ENCODE measurements at regions not wholly inside any gene's neighbourhood (a gene's known extent, or its start where the extent isn't known, plus 50 kb on each side); places are given as distances from the start of the nearest gene placed in this dataset.

DNA sequence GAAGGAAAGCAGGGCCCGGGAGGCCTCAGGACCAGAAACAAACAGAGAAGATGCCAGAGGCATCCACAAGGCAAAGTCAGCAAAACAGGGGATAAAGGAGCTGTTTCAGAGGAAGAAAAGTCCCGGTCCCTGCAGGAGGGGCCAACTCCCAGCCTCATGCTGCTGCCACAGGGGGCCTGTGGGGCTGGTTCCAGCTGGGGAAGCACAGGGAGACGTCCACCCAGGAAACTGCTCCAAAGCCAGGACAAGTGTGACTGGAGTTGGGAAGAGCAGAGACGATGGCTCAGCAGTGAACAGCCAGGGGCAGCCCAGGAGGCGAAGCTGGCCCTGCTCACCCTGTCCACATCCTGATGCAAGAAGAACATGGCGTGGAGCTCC lies 454.4 kb downstream of the BRD1 start:
- TF ChIP-seq, protein P1, sequence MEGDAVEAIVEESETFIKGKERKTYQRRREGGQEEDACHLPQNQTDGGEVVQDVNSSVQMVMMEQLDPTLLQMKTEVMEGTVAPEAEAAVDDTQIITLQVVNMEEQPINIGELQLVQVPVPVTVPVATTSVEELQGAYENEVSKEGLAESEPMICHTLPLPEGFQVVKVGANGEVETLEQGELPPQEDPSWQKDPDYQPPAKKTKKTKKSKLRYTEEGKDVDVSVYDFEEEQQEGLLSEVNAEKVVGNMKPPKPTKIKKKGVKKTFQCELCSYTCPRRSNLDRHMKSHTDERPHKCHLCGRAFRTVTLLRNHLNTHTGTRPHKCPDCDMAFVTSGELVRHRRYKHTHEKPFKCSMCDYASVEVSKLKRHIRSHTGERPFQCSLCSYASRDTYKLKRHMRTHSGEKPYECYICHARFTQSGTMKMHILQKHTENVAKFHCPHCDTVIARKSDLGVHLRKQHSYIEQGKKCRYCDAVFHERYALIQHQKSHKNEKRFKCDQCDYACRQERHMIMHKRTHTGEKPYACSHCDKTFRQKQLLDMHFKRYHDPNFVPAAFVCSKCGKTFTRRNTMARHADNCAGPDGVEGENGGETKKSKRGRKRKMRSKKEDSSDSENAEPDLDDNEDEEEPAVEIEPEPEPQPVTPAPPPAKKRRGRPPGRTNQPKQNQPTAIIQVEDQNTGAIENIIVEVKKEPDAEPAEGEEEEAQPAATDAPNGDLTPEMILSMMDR (conservative IDR thresholded peaks at IDR 0.05; ENCODE audit: low read length) = no peak
- no peak for TF ChIP-seq EZH2phosphoT487 (IDR thresholded peaks at IDR 0.05; ENCODE audit: borderline replicate concordance)
